Bronchial epithelial cell (primary cell): ENCODE measurements at regions not wholly inside any gene's neighbourhood (a gene's known extent, or its start where the extent isn't known, plus 50 kb on each side); places are given as distances from the start of the nearest gene placed in this dataset.
A peak's percentile ranks its signal among the peaks of the same experiment; 100 is the strongest.
"Not testable (repeated sequence)": the region's sequence is repeated elsewhere in the genome, so short reads cannot be mapped to it uniquely, and the experiment has no call there.

Experiments used
- DNase-seq: peaks from one replicate; pipeline ENCODE4 v3.0.0-alpha.2; 2010; ENCODE audit warnings: low read depth
- FAIRE-seq: peaks from 2 replicates; lab custom pipeline; 2011; peaks lifted over from hg19 to GRCh38; lab: Jason Lieb, UNC
- H3K27me3 ChIP-seq: 2 replicates; pipeline ENCODE4 v1.5.1; 2011; ENCODE audit warnings: low read length; ENCODE audit not compliant: control insufficient read depth, insufficient read depth
- H3K36me3 ChIP-seq: 2 replicates; pipeline ENCODE4 v1.5.1; 2011; ENCODE audit warnings: low read length; ENCODE audit not compliant: control insufficient read depth, insufficient read depth
- H3K4me3 ChIP-seq: 2 replicates; pipeline ENCODE4 v1.5.1; 2011; ENCODE audit warnings: mild to moderate bottlenecking, low read depth, low read length, control low read depth
- CTCF ChIP-seq: IDR thresholded peaks from 2 replicates; pipeline ENCODE4 v1.5.1; 2011; ENCODE audit warnings: mild to moderate bottlenecking, moderate library complexity, low read length, control low read depth, inconsistent platforms; ENCODE audit not compliant: insufficient read depth, severe bottlenecking

DNA sequence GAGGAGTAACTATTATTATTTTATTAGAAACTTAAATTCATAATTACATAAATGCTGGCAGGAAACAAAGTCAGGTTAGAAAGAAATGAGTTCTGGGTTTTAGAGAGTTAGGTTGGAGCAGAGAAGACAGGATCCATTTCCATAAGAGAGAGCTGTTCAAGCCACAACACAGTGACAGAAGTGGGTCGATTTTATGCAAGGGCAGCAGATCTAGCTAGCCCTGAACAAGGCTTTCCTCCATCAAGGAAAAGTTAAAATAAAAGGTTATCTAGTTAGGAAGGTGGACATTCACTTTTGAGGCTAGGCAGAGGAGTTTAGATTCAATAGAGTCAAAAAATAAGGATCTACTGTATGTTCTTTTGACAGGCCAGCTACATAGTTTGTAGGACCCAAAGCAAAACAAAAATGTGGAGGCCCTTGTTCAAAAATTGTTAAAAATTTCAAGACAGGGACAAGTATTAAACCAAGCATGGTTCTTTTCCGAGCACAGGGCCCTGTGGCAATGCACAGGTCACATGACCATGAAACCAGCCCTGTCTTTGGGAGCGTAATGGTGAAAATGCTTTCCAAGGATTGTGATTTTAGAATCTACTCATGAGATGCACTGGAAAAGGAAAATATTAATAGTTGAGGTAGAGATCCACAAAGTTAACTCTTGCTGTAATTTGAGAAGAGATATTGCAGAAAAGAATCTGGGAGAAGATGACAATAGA, 91.2 kb upstream of the CREB1 start:
- Histone ChIP-seq H3K36me3 (no peaks in the 10 kb centered on the region), H3K4me3 (no peak overlapping the region), H3K27me3 (no peaks in the 10 kb centered on the region)
- no peak for FAIRE-seq
- TF ChIP-seq CTCF: no peak
- no peak for DNase-seq

- FAIRE-seq, H3K27me3 ChIP-seq, H3K4me3 ChIP-seq, H3K36me3 ChIP-seq, DNase-seq: not testable (repeated sequence)
These were observed 89.9 kb upstream of the CREB1 start for GRCh38 chr2:207439881-207440280.

- Histone ChIP-seq H3K36me3 (no peaks in the 10 kb centered on the region), H3K4me3 (no peak overlapping the region), H3K27me3 (no peaks in the 10 kb centered on the region)
- no peak for TF ChIP-seq CTCF
- no peak for FAIRE-seq
- DNase-seq: no peak
These were observed 85.0 kb upstream of the CREB1 start for GRCh38 chr2:207444756-207445155.

DNA sequence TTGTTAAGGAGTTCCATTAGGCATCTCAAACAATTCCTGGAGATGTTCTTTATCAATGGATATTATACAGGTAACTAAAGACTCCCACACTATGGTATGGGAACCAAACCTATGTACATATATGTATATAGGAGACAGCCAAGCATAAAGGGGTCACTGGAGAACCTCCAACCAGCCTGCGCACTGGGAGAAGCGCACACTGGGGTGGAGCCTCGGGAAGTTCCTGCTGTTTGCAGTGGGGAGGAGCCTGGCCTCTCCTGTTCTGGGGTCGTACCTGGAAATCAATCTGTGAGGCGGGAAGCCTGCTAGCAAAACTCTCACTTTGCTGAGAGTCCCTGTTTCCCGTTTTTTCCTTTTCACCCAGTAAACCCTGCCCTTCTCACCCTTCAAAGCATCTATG, 83.1 kb upstream of the CREB1 start:
- no peak for FAIRE-seq
- no peak for TF ChIP-seq CTCF

DNA sequence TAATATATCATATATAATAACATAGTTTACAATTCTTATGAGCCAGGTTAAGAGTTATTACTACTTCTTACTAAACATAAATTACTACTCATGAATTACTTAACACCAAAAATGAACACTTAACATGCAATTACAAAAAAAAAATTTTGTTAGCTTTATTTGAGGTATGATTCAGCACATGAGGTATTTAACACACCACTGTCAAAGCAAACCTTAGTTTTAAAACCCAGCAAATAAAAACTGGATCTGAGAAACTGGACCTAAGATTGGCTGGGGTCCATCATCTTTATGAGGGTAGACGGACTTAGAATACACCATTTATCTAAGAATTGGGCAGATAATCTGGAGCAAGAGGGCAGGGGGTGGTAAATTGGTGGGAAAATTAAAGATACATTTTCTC, 81.8 kb upstream of the CREB1 start:
- no peak for TF ChIP-seq CTCF
- no peaks in the 10 kb centered on the region for H3K36me3 ChIP-seq
- H3K4me3 ChIP-seq: no peak overlapping the region
- DNase-seq (peak; percentile 49), FAIRE-seq (no peak)
- no peaks in the 10 kb centered on the region for H3K27me3 ChIP-seq

More for the DNA sequence above, 83.1 kb upstream of the CREB1 start:
- Histone ChIP-seq H3K36me3 (no peaks in the 10 kb centered on the region), H3K27me3 (no peaks in the 10 kb centered on the region), H3K4me3 (no peak overlapping the region)
- DNase-seq: no peak

GRCh38 chr2:207449642-207450165, 80.1 kb upstream of the CREB1 start:
- FAIRE-seq (no peak), DNase-seq (no peak)
- no peak for TF ChIP-seq CTCF
- Histone ChIP-seq H3K36me3 (no peaks in the 10 kb centered on the region), H3K4me3 (no peak overlapping the region), H3K27me3 (no peaks in the 10 kb centered on the region)
